PC-3 (cell line): ENCODE measurements at regions not wholly inside any gene's neighbourhood (a gene's known extent, or its start where the extent isn't known, plus 50 kb on each side); places are given as distances from the start of the nearest gene placed in this dataset.

Source experiments
- EZH2 ChIP-seq: fragments of 300-600 bp; sonication (generic); IDR thresholded peaks from one replicate; pipeline ENCODE4 v1.6.1; 2017; ENCODE audit warnings: antibody characterized with exemption, mild to moderate bottlenecking, low read length; ENCODE audit not compliant: unreplicated experiment
- EZH2phosphoT487 ChIP-seq: fragments of 300-600 bp; sonication (generic); IDR thresholded peaks from 2 replicates; pipeline ENCODE4 v1.6.1; 2018; ENCODE audit warnings: mild to moderate bottlenecking, antibody characterized with exemption, low read length, borderline replicate concordance
- TF ChIP-seq, protein P1 (sequence below): fragments of 300-600 bp; sonication (generic); conservative IDR thresholded peaks from 2 replicates; pipeline ENCODE4 v1.5.1; 2017; ENCODE audit warnings: antibody characterized with exemption, low read depth, mild to moderate bottlenecking, low read length

- TF ChIP-seq, protein P1, sequence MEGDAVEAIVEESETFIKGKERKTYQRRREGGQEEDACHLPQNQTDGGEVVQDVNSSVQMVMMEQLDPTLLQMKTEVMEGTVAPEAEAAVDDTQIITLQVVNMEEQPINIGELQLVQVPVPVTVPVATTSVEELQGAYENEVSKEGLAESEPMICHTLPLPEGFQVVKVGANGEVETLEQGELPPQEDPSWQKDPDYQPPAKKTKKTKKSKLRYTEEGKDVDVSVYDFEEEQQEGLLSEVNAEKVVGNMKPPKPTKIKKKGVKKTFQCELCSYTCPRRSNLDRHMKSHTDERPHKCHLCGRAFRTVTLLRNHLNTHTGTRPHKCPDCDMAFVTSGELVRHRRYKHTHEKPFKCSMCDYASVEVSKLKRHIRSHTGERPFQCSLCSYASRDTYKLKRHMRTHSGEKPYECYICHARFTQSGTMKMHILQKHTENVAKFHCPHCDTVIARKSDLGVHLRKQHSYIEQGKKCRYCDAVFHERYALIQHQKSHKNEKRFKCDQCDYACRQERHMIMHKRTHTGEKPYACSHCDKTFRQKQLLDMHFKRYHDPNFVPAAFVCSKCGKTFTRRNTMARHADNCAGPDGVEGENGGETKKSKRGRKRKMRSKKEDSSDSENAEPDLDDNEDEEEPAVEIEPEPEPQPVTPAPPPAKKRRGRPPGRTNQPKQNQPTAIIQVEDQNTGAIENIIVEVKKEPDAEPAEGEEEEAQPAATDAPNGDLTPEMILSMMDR: no peak
- TF ChIP-seq EZH2 (no peak), EZH2phosphoT487 (no peak)
Measured at GRCh38 chr6:87919001-87919400, 128.6 kb upstream of the SPACA1 start.
